GM18951 (cell line): ENCODE measurements at regions not wholly inside any gene's neighbourhood (a gene's known extent, or its start where the extent isn't known, plus 50 kb on each side); places are given as distances from the start of the nearest gene placed in this dataset.
"Not testable (repeated sequence)": the region's sequence is repeated elsewhere in the genome, so short reads cannot be mapped to it uniquely, and the experiment has no call there.

Experiments
- POLR2A ChIP-seq: IDR thresholded peaks from 4 replicates; pipeline ENCODE4 v1.6.1; 2011; ENCODE audit warnings: mild to moderate bottlenecking; ENCODE audit not compliant: insufficient read length, insufficient read depth; ENCODE audit errors: extremely low read depth
- in situ Hi-C: fragments of 300-500 bp; cut with MboI; formaldehyde crosslinking; loops from one replicate; pipeline ENCODE4 v1.12.0; 2022; ENCODE audit warnings: low sequenced_read_pairs, mixed read lengths, inconsistent platforms; ENCODE audit not compliant: unreplicated experiment

- TF ChIP-seq POLR2A, result no peak
- in situ Hi-C loops, result no loop called here
Observed at GRCh38 chr3:153399636-153400035, 237.6 kb downstream of the RAP2B start.

GRCh38 chr3:153400641-153401040, 238.6 kb downstream of the RAP2B start:
- in situ Hi-C loops, result no loop called here
- TF ChIP-seq POLR2A, result no peak

- in situ Hi-C loops, result no loop called here
- no peak for TF ChIP-seq POLR2A
Observed at GRCh38 chr3:153404157-153404556, 242.1 kb downstream of the RAP2B start.

GRCh38 chr3:153405320-153405719, 243.3 kb downstream of the RAP2B start:
- in situ Hi-C loops, result not testable (repeated sequence)

GRCh38 chr3:153410517-153410916, 248.5 kb downstream of the RAP2B start:
- in situ Hi-C loops, result no loop called here
- no peak for TF ChIP-seq POLR2A

- TF ChIP-seq POLR2A, result no peak
- in situ Hi-C loops, result no loop called here
Observed at GRCh38 chr3:153414982-153415381, 253.0 kb downstream of the RAP2B start.

GRCh38 chr3:153422314-153422713, 260.3 kb downstream of the RAP2B start:
- in situ Hi-C loops, result no loop called here
- no peak for TF ChIP-seq POLR2A

GRCh38 chr3:153423820-153424219, 261.8 kb downstream of the RAP2B start:
- in situ Hi-C loops, result not testable (repeated sequence)

- no peak for TF ChIP-seq POLR2A
- in situ Hi-C loops, result no loop called here
Observed at GRCh38 chr3:153426344-153426743, 264.3 kb downstream of the RAP2B start.

GRCh38 chr3:153426803-153427202, 264.8 kb downstream of the RAP2B start:
- no peak for TF ChIP-seq POLR2A
- in situ Hi-C loops, result no loop called here

- in situ Hi-C loops, result no loop called here
- no peak for TF ChIP-seq POLR2A
Observed at GRCh38 chr3:153429821-153430220, 267.8 kb downstream of the RAP2B start.

- in situ Hi-C loops, result no loop called here
Observed at GRCh38 chr3:153431076-153431475, 269.1 kb downstream of the RAP2B start.

GRCh38 chr3:153437666-153438065, 275.6 kb downstream of the RAP2B start:
- no peak for TF ChIP-seq POLR2A
- in situ Hi-C loops, result no loop called here

More at GRCh38 chr3:153431076-153431475, 269.1 kb downstream of the RAP2B start:
- TF ChIP-seq POLR2A, result no peak

- no peak for TF ChIP-seq POLR2A
- in situ Hi-C loops, result no loop called here
Observed at GRCh38 chr3:153438271-153438670, 276.2 kb downstream of the RAP2B start.

- in situ Hi-C loops, result no loop called here
- no peak for TF ChIP-seq POLR2A
Observed at GRCh38 chr3:153439780-153440179, 277.8 kb downstream of the RAP2B start.

- in situ Hi-C loops, result no loop called here
- no peak for TF ChIP-seq POLR2A
Observed at GRCh38 chr3:153440311-153440710, 278.3 kb downstream of the RAP2B start.

GRCh38 chr3:153442386-153442785, 280.4 kb downstream of the RAP2B start:
- in situ Hi-C loops, result no loop called here
- TF ChIP-seq POLR2A, result no peak
